ENCODE measurements at regions not wholly inside any gene's neighbourhood (a gene's known extent, or its start where the extent isn't known, plus 50 kb on each side); places are given as distances from the start of the nearest gene placed in this dataset.

DNA sequence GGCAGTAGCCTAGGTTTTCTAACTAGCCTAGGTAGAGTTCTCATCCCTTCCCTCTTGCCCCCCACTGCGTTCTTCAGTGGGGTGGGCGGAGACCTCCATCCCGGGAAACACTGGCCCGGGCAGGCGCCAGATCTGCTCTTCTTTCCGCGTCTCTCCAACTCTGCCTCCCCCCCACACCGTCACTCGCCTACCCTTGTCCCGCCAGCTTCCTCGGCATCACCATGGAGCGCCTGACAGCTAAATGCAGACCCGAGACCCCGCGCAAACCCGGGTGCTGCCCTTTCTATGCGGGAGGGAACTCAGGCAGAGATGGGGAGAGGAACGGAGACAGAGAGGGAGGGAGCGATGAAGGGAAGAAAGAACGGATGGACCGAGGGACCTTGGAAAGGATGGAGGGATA lies 1494.8 kb upstream of the DEFB115 start:
- 24% methylated on average over 21 of the region's 21 CpGs for WGBS (ENCODE audit: low lambda C conversion rate)
- Histone ChIP-seq H3K79me2 (ENCODE audit: insufficient read depth) (no peaks in the 10 kb centered on the region), H3K4me3 (ENCODE audit: low read depth in 2 of 2, low read length in 1 of 2) (peak overlapping the region in 1 of 2 experiments; percentile 19; a peak in 1 of 4 replicates), H3K9me3 (no peaks in the 10 kb centered on the region), H3K36me3 (replicated peaks in 1 of 2; ENCODE audit: control insufficient read depth in 1 of 2, insufficient read depth in 2 of 2, low read length in 1 of 2) (no peaks in the 10 kb centered on the region), H3K27me3 (ENCODE audit: insufficient read depth) (no peaks in the 10 kb centered on the region), H3K4me1 (ENCODE audit: control insufficient read depth in 1 of 2, insufficient read depth in 2 of 2, low read depth in 1 of 2, low read length in 1 of 2) (no peaks in the 10 kb centered on the region; a peak in 1 of 4 replicates), H3F3A (replicated peaks; ENCODE audit: insufficient read depth) (no peaks in the 10 kb centered on the region), H2AFZ (ENCODE audit: low read depth) (no peak overlapping the region), H3K27ac (ENCODE audit: low read depth in 2 of 2, low read length in 1 of 2) (no peak overlapping the region), H4K20me1 (ENCODE audit: insufficient read depth) (no peaks in the 10 kb centered on the region), H3K4me2 (no peak overlapping the region), H3K9ac (no peak overlapping the region), H3K9me2 (no peaks in the 10 kb centered on the region)
- TF ChIP-seq JUND (IDR thresholded peaks at IDR 0.05) = no peak
- TF ChIP-seq YY1 (IDR thresholded peaks at IDR 0.05; ENCODE audit: low read depth) = no peak
- TF ChIP-seq, protein P1, sequence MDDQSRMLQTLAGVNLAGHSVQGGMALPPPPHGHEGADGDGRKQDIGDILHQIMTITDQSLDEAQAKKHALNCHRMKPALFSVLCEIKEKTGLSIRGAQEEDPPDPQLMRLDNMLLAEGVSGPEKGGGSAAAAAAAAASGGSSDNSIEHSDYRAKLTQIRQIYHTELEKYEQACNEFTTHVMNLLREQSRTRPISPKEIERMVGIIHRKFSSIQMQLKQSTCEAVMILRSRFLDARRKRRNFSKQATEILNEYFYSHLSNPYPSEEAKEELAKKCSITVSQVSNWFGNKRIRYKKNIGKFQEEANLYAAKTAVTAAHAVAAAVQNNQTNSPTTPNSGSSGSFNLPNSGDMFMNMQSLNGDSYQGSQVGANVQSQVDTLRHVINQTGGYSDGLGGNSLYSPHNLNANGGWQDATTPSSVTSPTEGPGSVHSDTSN (IDR thresholded peaks at IDR 0.05) = no peak
- no peak for TF ChIP-seq EP300 (IDR thresholded peaks at IDR 0.05; ENCODE audit: borderline replicate concordance in 1 of 2, low read depth in 1 of 2, low read length in 1 of 2)
- TF ChIP-seq RFX5 (IDR thresholded peaks at IDR 0.05; ENCODE audit: low read length) = no peak
- no peak for TF ChIP-seq MXI1 (IDR thresholded peaks at IDR 0.05; ENCODE audit: low read depth, low read length)
- no peak for TF ChIP-seq ELF1 (IDR thresholded peaks at IDR 0.05)
- TF ChIP-seq, protein P2, sequence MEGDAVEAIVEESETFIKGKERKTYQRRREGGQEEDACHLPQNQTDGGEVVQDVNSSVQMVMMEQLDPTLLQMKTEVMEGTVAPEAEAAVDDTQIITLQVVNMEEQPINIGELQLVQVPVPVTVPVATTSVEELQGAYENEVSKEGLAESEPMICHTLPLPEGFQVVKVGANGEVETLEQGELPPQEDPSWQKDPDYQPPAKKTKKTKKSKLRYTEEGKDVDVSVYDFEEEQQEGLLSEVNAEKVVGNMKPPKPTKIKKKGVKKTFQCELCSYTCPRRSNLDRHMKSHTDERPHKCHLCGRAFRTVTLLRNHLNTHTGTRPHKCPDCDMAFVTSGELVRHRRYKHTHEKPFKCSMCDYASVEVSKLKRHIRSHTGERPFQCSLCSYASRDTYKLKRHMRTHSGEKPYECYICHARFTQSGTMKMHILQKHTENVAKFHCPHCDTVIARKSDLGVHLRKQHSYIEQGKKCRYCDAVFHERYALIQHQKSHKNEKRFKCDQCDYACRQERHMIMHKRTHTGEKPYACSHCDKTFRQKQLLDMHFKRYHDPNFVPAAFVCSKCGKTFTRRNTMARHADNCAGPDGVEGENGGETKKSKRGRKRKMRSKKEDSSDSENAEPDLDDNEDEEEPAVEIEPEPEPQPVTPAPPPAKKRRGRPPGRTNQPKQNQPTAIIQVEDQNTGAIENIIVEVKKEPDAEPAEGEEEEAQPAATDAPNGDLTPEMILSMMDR (IDR thresholded peaks at IDR 0.05) = no peak
- no peak for TF ChIP-seq GATA2 (CRISPR knock-in tag; IDR thresholded peaks at IDR 0.05)
- TF ChIP-seq RAD21 (IDR thresholded peaks at IDR 0.05; ENCODE audit: low read length) = no peak
- TF ChIP-seq RCOR1 (IDR thresholded peaks at IDR 0.05; ENCODE audit: low read length) = no peak
- no peak for TF ChIP-seq GABPA (IDR thresholded peaks at IDR 0.05; ENCODE audit: low read depth)
- TF ChIP-seq, protein P3, sequence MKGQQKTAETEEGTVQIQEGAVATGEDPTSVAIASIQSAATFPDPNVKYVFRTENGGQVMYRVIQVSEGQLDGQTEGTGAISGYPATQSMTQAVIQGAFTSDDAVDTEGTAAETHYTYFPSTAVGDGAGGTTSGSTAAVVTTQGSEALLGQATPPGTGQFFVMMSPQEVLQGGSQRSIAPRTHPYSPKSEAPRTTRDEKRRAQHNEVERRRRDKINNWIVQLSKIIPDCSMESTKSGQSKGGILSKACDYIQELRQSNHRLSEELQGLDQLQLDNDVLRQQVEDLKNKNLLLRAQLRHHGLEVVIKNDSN (IDR thresholded peaks at IDR 0.05; ENCODE audit: borderline replicate concordance, low read depth) = no peak
- no peak for TF ChIP-seq TEAD4 (IDR thresholded peaks at IDR 0.05; ENCODE audit: borderline replicate concordance, insufficient read depth)
- POLR2A ChIA-PET = no interaction called here
- CTCF ChIA-PET = interaction anchor here (1.2 kb wide), 1 partner anchor 230 kb away, joined by 3 read pairs; no protein-coding TSS in a partner anchor
- DNase-seq = no peak

DNA sequence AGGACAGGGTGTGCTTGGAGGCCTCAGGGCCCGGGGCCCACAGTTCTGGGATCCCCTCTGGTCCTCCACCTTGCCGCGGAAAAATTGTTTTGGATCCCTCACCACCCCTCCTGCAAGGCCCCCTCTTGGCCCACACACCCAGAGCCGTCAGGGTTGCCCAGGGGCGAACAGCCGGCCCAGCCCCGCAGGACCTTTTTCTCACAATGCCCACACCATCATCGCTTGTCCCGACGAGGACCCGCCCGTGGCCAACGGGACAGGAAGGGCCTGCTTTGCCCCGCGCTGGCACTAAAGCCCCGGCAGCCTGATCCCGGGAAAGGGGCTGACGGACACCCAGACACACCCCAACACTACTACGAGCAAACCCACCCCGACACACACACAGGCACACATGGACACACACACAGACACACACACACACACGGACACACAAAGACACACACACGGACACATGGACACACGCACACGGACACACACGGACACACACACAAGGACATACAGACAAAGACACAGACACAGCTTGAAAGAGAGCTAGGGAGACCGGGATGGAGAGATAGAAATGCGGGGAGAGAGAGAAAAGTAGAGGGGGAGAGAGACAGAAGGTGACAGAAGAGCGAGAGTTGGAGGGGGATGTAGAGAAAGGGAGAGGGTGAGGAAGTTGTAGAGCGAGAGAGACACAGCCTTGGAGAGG lies 1493.5 kb upstream of the DEFB115 start:
- H3K4me2 ChIP-seq = no peak overlapping the region
- no peaks in the 10 kb centered on the region for H4K20me1 ChIP-seq (ENCODE audit: insufficient read depth)
- 45% methylated on average over 21 of the region's 29 CpGs for WGBS (ENCODE audit: low lambda C conversion rate)
- ChIA-PET POLR2A (no interaction called here), CTCF (interaction anchor here (1.2 kb wide), 1 partner anchor 231 kb away, joined by 3 read pairs; no protein-coding TSS in a partner anchor)
- H3K79me2 ChIP-seq (ENCODE audit: insufficient read depth) = no peaks in the 10 kb centered on the region
- no peak overlapping the region for H3K4me3 ChIP-seq (ENCODE audit: low read depth in 2 of 2, low read length in 1 of 2)
- H2AFZ ChIP-seq (ENCODE audit: low read depth) = no peak overlapping the region
- H3F3A ChIP-seq (replicated peaks; ENCODE audit: insufficient read depth) = no peaks in the 10 kb centered on the region
- no peaks in the 10 kb centered on the region; a peak in 1 of 4 replicates for H3K4me1 ChIP-seq (ENCODE audit: control insufficient read depth in 1 of 2, insufficient read depth in 2 of 2, low read depth in 1 of 2, low read length in 1 of 2)
- no peak overlapping the region for H3K27ac ChIP-seq (ENCODE audit: low read depth in 2 of 2, low read length in 1 of 2)
- no peak overlapping the region for H3K9ac ChIP-seq
- DNase-seq = peak; percentile 3
- H3K9me2 ChIP-seq = no peaks in the 10 kb centered on the region
- no peaks in the 10 kb centered on the region for H3K36me3 ChIP-seq (replicated peaks in 1 of 2; ENCODE audit: control insufficient read depth in 1 of 2, insufficient read depth in 2 of 2, low read length in 1 of 2)
- no peaks in the 10 kb centered on the region for H3K9me3 ChIP-seq
- H3K27me3 ChIP-seq (ENCODE audit: insufficient read depth) = no peaks in the 10 kb centered on the region
- TF ChIP-seq FOXM1 (IDR thresholded peaks at IDR 0.05; ENCODE audit: low read depth) (no peak), EZH2phosphoT487 (IDR thresholded peaks at IDR 0.05; ENCODE audit: borderline replicate concordance, low read depth) (no peak), RFX5 (IDR thresholded peaks at IDR 0.05; ENCODE audit: low read length) (no peak), NRF1 (IDR thresholded peaks at IDR 0.05; ENCODE audit: low read depth, low read length) (no peak), TEAD4 (IDR thresholded peaks at IDR 0.05; ENCODE audit: borderline replicate concordance, insufficient read depth) (no peak), CHD2 (IDR thresholded peaks at IDR 0.05; ENCODE audit: low read length, partially characterized antibody) (no peak), MXI1 (IDR thresholded peaks at IDR 0.05; ENCODE audit: low read depth, low read length) (no peak), YY1 (IDR thresholded peaks at IDR 0.05; ENCODE audit: low read depth) (no peak)
- TF ChIP-seq, protein P4, sequence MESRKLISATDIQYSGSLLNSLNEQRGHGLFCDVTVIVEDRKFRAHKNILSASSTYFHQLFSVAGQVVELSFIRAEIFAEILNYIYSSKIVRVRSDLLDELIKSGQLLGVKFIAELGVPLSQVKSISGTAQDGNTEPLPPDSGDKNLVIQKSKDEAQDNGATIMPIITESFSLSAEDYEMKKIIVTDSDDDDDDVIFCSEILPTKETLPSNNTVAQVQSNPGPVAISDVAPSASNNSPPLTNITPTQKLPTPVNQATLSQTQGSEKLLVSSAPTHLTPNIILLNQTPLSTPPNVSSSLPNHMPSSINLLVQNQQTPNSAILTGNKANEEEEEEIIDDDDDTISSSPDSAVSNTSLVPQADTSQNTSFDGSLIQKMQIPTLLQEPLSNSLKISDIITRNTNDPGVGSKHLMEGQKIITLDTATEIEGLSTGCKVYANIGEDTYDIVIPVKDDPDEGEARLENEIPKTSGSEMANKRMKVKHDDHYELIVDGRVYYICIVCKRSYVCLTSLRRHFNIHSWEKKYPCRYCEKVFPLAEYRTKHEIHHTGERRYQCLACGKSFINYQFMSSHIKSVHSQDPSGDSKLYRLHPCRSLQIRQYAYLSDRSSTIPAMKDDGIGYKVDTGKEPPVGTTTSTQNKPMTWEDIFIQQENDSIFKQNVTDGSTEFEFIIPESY (IDR thresholded peaks at IDR 0.05; ENCODE audit: borderline replicate concordance, low read depth) = no peak
- TF ChIP-seq, protein P5, sequence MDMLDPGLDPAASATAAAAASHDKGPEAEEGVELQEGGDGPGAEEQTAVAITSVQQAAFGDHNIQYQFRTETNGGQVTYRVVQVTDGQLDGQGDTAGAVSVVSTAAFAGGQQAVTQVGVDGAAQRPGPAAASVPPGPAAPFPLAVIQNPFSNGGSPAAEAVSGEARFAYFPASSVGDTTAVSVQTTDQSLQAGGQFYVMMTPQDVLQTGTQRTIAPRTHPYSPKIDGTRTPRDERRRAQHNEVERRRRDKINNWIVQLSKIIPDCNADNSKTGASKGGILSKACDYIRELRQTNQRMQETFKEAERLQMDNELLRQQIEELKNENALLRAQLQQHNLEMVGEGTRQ (IDR thresholded peaks at IDR 0.05; ENCODE audit: borderline replicate concordance, low read depth, low read length) = no peak
